HepG2 (cell line): ENCODE measurements at regions not wholly inside any gene's neighbourhood (a gene's known extent, or its start where the extent isn't known, plus 50 kb on each side); places are given as distances from the start of the nearest gene placed in this dataset.

Experiments
- NR2C2 ChIP-seq: sonication (generic); formaldehyde crosslinking; IDR thresholded peaks from 2 replicates; pipeline ENCODE4 v1.4.0; 2020; ENCODE audit warnings: missing genetic modification reagents, mild to moderate bottlenecking, moderate library complexity, borderline replicate concordance
- TBX3 ChIP-seq: fragments of 450-650 bp; IDR thresholded peaks from 2 replicates; pipeline ENCODE4 v1.6.1; 2017; ENCODE audit warnings: antibody characterized with exemption, mild to moderate bottlenecking, inconsistent platforms, borderline replicate concordance
- THAP11 ChIP-seq: IDR thresholded peaks from 2 replicates; pipeline ENCODE4 v1.6.1; 2016; ENCODE audit warnings: missing biosample characterization, missing genetic modification reagents
- U2AF2 ChIP-seq: fragments of 200-400 bp; formaldehyde crosslinking; IDR thresholded peaks from 2 replicates; pipeline ENCODE4 v1.6.1; 2017; ENCODE audit warnings: low read depth, mild to moderate bottlenecking, low read length
- ZFP36L2 ChIP-seq: sonication (generic); formaldehyde crosslinking; IDR thresholded peaks from 2 replicates; pipeline ENCODE4 v1.4.0; 2020; ENCODE audit warnings: missing genetic modification reagents
- ZNF878 ChIP-seq: sonication (generic); formaldehyde crosslinking; IDR thresholded peaks from 2 replicates; pipeline ENCODE4 v1.8.1; 2023; ENCODE audit warnings: mild to moderate bottlenecking, missing genetic modification reagents, moderate library complexity
- ZNF883 ChIP-seq: sonication (generic); formaldehyde crosslinking; IDR thresholded peaks from 2 replicates; pipeline ENCODE4 v1.5.1; 2020; ENCODE audit warnings: mild to moderate bottlenecking, missing genetic modification reagents; ENCODE audit errors: not compliant biosample characterization
- TF ChIP-seq, protein P1 (sequence below): sonication (generic); formaldehyde crosslinking; IDR thresholded peaks from 2 replicates; pipeline ENCODE4 v1.4.0; 2020; ENCODE audit warnings: missing genetic modification reagents
- TF ChIP-seq, protein P2 (sequence below): sonication (generic); formaldehyde crosslinking; IDR thresholded peaks from 2 replicates; pipeline ENCODE4 v1.4.0; 2020; ENCODE audit warnings: missing genetic modification reagents
- TF ChIP-seq, protein P3 (sequence below): sonication (generic); formaldehyde crosslinking; IDR thresholded peaks from 2 replicates; pipeline ENCODE4 v1.5.0; 2020; ENCODE audit warnings: missing genetic modification reagents, mild to moderate bottlenecking, borderline replicate concordance

DNA sequence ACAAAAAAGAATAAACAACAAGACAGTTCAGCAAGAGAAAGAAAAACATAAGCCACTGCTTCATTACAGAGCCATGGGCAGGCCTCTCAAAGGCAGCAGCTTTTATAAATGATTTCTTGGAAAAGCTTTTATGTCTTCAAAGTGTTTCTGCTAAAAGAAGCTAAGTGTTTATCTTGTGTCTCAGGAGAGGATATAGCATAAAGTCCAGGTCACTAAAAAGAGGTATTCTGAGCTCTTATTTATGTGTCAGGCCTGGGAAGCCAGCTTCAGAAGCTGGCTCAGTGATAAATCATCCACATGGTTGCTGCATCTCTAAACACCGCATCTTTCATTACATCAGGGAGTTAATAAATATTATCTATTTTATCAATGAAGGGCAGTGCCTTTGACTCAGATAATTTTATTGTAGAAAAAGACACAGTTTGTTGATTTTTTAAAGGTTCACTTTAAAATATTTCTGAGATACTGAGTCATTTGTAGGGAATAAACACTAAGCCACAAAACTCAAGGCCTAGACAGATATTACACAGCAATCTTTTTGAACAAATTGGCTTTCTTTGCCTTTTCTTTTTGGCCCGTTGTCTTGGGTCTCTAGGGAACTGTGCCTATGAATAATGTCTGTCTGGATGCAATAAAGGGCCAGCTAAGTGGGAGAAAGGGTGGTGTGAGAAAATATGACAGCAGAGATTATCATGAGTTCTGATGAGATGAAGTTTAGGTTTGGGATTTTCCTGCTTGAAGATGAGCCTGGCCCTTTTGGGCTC, 1086.6 kb downstream of the UQCRFS1 start (continued):
- TF ChIP-seq ZNF878 (no peak), THAP11 (CRISPR knock-in tag) (no peak), ZFP36L2 (CRISPR knock-in tag) (no peak), TBX3 (no peak), ZNF883 (CRISPR knock-in tag) (no peak), U2AF2 (no peak), NR2C2 (CRISPR knock-in tag) (no peak)
- TF ChIP-seq, protein P1, sequence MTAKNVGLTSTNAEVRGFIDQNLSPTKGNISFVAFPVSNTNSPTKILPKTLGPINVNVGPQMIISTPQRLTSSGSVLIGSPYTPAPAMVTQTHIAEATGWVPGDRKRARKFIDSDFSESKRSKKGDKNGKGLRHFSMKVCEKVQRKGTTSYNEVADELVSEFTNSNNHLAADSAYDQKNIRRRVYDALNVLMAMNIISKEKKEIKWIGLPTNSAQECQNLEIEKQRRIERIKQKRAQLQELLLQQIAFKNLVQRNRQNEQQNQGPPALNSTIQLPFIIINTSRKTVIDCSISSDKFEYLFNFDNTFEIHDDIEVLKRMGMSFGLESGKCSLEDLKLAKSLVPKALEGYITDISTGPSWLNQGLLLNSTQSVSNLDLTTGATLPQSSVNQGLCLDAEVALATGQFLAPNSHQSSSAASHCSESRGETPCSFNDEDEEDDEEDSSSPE (CRISPR knock-in tag) = no peak
- TF ChIP-seq, protein P2, sequence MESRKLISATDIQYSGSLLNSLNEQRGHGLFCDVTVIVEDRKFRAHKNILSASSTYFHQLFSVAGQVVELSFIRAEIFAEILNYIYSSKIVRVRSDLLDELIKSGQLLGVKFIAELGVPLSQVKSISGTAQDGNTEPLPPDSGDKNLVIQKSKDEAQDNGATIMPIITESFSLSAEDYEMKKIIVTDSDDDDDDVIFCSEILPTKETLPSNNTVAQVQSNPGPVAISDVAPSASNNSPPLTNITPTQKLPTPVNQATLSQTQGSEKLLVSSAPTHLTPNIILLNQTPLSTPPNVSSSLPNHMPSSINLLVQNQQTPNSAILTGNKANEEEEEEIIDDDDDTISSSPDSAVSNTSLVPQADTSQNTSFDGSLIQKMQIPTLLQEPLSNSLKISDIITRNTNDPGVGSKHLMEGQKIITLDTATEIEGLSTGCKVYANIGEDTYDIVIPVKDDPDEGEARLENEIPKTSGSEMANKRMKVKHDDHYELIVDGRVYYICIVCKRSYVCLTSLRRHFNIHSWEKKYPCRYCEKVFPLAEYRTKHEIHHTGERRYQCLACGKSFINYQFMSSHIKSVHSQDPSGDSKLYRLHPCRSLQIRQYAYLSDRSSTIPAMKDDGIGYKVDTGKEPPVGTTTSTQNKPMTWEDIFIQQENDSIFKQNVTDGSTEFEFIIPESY (CRISPR knock-in tag) = no peak
- TF ChIP-seq, protein P3, sequence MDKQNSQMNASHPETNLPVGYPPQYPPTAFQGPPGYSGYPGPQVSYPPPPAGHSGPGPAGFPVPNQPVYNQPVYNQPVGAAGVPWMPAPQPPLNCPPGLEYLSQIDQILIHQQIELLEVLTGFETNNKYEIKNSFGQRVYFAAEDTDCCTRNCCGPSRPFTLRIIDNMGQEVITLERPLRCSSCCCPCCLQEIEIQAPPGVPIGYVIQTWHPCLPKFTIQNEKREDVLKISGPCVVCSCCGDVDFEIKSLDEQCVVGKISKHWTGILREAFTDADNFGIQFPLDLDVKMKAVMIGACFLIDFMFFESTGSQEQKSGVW (CRISPR knock-in tag) = no peak
